ENCODE measurements at regions not wholly inside any gene's neighbourhood (a gene's known extent, or its start where the extent isn't known, plus 50 kb on each side); places are given as distances from the start of the nearest gene placed in this dataset.

DNA sequence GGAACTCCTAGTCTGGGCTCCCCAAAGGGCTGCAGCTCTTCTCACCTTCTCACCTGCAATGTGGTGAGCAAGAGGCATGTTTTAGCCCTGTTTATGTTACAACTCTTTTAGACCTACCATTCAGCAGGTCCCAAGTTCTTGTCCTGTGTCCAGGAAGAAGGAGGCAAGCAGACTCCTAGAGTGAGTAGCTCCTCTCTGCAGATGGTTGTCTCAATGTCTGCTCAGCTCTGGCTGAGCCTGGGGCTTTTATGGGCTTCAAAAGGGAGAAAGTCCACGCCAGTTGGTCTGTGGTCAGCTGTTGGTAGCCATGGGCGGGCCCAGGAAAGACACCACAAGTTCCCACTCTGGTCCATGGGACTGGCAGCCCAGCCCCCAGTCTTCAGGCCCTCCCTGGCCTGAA lies 148.1 kb upstream of the HS6ST1 start:
- TF ChIP-seq POLR2A (IDR thresholded peaks at IDR 0.05) = no peak
- TF ChIP-seq, protein P1, sequence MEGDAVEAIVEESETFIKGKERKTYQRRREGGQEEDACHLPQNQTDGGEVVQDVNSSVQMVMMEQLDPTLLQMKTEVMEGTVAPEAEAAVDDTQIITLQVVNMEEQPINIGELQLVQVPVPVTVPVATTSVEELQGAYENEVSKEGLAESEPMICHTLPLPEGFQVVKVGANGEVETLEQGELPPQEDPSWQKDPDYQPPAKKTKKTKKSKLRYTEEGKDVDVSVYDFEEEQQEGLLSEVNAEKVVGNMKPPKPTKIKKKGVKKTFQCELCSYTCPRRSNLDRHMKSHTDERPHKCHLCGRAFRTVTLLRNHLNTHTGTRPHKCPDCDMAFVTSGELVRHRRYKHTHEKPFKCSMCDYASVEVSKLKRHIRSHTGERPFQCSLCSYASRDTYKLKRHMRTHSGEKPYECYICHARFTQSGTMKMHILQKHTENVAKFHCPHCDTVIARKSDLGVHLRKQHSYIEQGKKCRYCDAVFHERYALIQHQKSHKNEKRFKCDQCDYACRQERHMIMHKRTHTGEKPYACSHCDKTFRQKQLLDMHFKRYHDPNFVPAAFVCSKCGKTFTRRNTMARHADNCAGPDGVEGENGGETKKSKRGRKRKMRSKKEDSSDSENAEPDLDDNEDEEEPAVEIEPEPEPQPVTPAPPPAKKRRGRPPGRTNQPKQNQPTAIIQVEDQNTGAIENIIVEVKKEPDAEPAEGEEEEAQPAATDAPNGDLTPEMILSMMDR (IDR thresholded peaks at IDR 0.05) = no peak

All from right lobe of liver (tissue), 4 donors.